Esophagus muscularis mucosa (tissue), 3 donors: ENCODE measurements at regions not wholly inside any gene's neighbourhood (a gene's known extent, or its start where the extent isn't known, plus 50 kb on each side); places are given as distances from the start of the nearest gene placed in this dataset.

Experiments
- POLR2A ChIP-seq: fragments of 450-650 bp; IDR thresholded peaks from one replicate; pipeline ENCODE4 v1.6.1; 2017; ENCODE audit warnings: antibody characterized with exemption, moderate library complexity, mild to moderate bottlenecking, low read depth
- TF ChIP-seq, protein P1 (sequence below), 3 experiments: fragments of 200-600 bp in 2 of 3; fragments of 450-650 bp in 1 of 3; sonication (generic) in 2 of 3; IDR thresholded peaks; one replicate each; pipeline ENCODE4 v1.5.1; 2017 to 2019; ENCODE audit warnings: antibody characterized with exemption in 3 of 3, mild to moderate bottlenecking in 2 of 3, moderate library complexity in 1 of 3

DNA sequence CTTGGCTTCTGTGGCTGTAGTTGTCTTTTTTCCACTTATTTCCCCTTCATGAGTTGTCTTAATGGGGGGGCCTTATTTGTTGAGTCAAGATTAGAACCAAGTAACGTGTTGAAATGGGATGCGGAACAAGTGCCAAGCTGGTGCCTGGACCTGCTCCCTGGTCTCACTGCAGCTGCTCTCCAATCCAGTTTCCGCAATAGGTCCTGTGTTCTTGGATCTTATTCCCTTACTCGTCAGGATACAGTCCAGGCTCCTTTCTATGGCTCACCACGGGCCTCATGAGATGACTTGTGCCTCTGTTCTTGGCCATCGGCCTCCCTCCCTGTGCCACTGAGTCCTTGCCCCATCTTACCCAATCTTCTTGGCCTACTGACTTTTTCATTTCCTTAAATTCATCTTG is 159.6 kb upstream of the CADM1 start:
- TF ChIP-seq, protein P1, sequence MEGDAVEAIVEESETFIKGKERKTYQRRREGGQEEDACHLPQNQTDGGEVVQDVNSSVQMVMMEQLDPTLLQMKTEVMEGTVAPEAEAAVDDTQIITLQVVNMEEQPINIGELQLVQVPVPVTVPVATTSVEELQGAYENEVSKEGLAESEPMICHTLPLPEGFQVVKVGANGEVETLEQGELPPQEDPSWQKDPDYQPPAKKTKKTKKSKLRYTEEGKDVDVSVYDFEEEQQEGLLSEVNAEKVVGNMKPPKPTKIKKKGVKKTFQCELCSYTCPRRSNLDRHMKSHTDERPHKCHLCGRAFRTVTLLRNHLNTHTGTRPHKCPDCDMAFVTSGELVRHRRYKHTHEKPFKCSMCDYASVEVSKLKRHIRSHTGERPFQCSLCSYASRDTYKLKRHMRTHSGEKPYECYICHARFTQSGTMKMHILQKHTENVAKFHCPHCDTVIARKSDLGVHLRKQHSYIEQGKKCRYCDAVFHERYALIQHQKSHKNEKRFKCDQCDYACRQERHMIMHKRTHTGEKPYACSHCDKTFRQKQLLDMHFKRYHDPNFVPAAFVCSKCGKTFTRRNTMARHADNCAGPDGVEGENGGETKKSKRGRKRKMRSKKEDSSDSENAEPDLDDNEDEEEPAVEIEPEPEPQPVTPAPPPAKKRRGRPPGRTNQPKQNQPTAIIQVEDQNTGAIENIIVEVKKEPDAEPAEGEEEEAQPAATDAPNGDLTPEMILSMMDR (IDR thresholded peaks at IDR 0.05): no peak
- TF ChIP-seq POLR2A: no peak
